Neural crest cell (in vitro differentiated cells): ENCODE measurements at regions not wholly inside any gene's neighbourhood (a gene's known extent, or its start where the extent isn't known, plus 50 kb on each side); places are given as distances from the start of the nearest gene placed in this dataset.

Source experiments
- DNase-seq: peaks from one replicate; pipeline ENCODE4 v3.0.0; 2021; ENCODE audit warnings: low read depth, mixed read lengths, low spot score
- H3K27ac Mint-ChIP-seq: one replicate; pipeline ENCODE4 v1.8.0; 2021; ENCODE audit warnings: mild to moderate bottlenecking, mixed read lengths; ENCODE audit not compliant: unreplicated experiment
- H3K27me3 Mint-ChIP-seq: 2 replicates; pipeline ENCODE4 v1.8.0; 2021; ENCODE audit warnings: low read depth, mild to moderate bottlenecking, mixed read lengths
- H3K36me3 Mint-ChIP-seq: 2 replicates; pipeline ENCODE4 v1.8.0; 2021; ENCODE audit warnings: low read depth, mild to moderate bottlenecking, mixed read lengths
- H3K4me1 Mint-ChIP-seq: 2 replicates; pipeline ENCODE4 v1.8.0; 2021; ENCODE audit warnings: mixed read lengths
- H3K4me3 Mint-ChIP-seq: one replicate; pipeline ENCODE4 v1.8.0; 2021; ENCODE audit warnings: mild to moderate bottlenecking, mixed read lengths
- H3K9me3 Mint-ChIP-seq: 2 replicates; pipeline ENCODE4 v1.8.0; 2021; ENCODE audit warnings: mixed read lengths
- TF ChIP-seq, protein P1 (sequence below): fragments of 200-600 bp; sonication (generic); conservative IDR thresholded peaks from 2 replicates; pipeline ENCODE4 v1.5.0; 2021; ENCODE audit warnings: antibody characterized with exemption, mild to moderate bottlenecking

- H3K36me3 Mint-ChIP-seq: peaks cover 2% of the 10 kb centered on the region
- TF ChIP-seq, protein P1, sequence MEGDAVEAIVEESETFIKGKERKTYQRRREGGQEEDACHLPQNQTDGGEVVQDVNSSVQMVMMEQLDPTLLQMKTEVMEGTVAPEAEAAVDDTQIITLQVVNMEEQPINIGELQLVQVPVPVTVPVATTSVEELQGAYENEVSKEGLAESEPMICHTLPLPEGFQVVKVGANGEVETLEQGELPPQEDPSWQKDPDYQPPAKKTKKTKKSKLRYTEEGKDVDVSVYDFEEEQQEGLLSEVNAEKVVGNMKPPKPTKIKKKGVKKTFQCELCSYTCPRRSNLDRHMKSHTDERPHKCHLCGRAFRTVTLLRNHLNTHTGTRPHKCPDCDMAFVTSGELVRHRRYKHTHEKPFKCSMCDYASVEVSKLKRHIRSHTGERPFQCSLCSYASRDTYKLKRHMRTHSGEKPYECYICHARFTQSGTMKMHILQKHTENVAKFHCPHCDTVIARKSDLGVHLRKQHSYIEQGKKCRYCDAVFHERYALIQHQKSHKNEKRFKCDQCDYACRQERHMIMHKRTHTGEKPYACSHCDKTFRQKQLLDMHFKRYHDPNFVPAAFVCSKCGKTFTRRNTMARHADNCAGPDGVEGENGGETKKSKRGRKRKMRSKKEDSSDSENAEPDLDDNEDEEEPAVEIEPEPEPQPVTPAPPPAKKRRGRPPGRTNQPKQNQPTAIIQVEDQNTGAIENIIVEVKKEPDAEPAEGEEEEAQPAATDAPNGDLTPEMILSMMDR: no peak
- no peak overlapping the region for H3K27ac Mint-ChIP-seq
- H3K4me3 Mint-ChIP-seq: no peak overlapping the region
- no peaks in the 10 kb centered on the region for H3K27me3 Mint-ChIP-seq
- DNase-seq: no peak
- no peaks in the 10 kb centered on the region for H3K4me1 Mint-ChIP-seq
- H3K9me3 Mint-ChIP-seq: peaks cover 2% of the 10 kb centered on the region
Observed at GRCh38 chr15:87687523-87687870, 569.0 kb downstream of the NTRK3 start.

GRCh38 chr15:87686841-87687522 lies 569.6 kb downstream of the NTRK3 start:
- Mint-ChIP-seq H3K4me1 (no peaks in the 10 kb centered on the region), H3K9me3 (no peaks in the 10 kb centered on the region), H3K27me3 (no peaks in the 10 kb centered on the region), H3K4me3 (no peak overlapping the region), H3K36me3 (no peaks in the 10 kb centered on the region), H3K27ac (no peak overlapping the region)
- DNase-seq: no peak
- TF ChIP-seq, protein P1: no peak

DNA sequence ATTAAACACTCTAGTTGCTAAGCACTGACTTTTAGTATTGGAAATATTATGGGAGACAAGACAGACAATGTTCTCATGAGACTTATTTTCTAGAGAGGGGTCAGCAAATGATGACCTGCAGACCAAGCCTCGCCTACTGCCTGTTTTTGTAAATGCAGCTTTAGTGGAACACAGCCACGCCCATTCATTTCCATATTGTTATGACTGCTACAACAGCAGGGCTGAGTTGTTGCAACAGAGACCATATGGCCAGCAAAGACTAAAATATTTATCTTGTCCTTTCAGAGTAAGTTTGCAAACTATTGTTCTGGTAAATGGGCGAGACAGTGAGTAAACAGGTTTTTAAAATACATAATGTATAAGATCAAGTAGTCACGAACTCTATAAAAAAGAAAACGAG lies 570.2 kb downstream of the NTRK3 start:
- H3K4me3 Mint-ChIP-seq: no peak overlapping the region
- TF ChIP-seq, protein P1: no peak
- DNase-seq: no peak
- no peaks in the 10 kb centered on the region for H3K36me3 Mint-ChIP-seq
- H3K4me1 Mint-ChIP-seq: no peaks in the 10 kb centered on the region
- H3K27me3 Mint-ChIP-seq: no peaks in the 10 kb centered on the region
- no peaks in the 10 kb centered on the region for H3K9me3 Mint-ChIP-seq
- no peak overlapping the region for H3K27ac Mint-ChIP-seq

- no peaks in the 10 kb centered on the region for H3K4me1 Mint-ChIP-seq
- H3K4me3 Mint-ChIP-seq: no peak overlapping the region
- no peaks in the 10 kb centered on the region for H3K27me3 Mint-ChIP-seq
Observed at GRCh38 chr15:87682527-87682926, 574.0 kb downstream of the NTRK3 start.

DNA sequence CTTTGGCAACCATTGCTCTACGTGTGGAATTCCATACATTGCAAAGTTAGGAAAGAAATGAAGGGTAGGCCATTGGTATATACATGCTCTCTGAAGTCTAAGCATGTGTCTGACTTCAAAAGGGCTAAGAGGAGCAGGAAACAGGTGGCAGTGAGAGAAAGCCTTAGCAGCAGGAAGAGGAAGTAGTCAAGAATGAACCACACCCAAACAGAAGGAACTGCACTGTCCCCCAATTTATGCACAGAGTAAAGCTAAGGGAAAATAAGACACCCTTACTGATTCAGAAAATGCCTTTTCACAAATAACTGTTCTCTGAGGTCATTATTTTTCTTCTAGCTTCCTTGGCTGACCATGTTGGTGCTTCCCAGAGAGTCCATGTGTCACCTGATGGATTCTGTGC lies 575.4 kb downstream of the NTRK3 start:
- Mint-ChIP-seq H3K27ac (no peak overlapping the region), H3K4me1 (no peaks in the 10 kb centered on the region), H3K27me3 (no peaks in the 10 kb centered on the region), H3K9me3 (peaks cover 9% of the 10 kb centered on the region), H3K4me3 (no peak overlapping the region), H3K36me3 (peaks cover 3% of the 10 kb centered on the region)
- no peak for DNase-seq
- TF ChIP-seq, protein P1: no peak

More at GRCh38 chr15:87682527-87682926, 574.0 kb downstream of the NTRK3 start:
- peaks cover under 1% of the 10 kb centered on the region for H3K36me3 Mint-ChIP-seq
- H3K9me3 Mint-ChIP-seq: peaks cover 3% of the 10 kb centered on the region
- TF ChIP-seq, protein P1: no peak
- H3K27ac Mint-ChIP-seq: no peak overlapping the region
- no peak for DNase-seq
